GM12864 (cell line): ENCODE measurements at regions not wholly inside any gene's neighbourhood (a gene's known extent, or its start where the extent isn't known, plus 50 kb on each side); places are given as distances from the start of the nearest gene placed in this dataset.

ENCODE experiments used
- DNase-seq: peaks from one replicate; pipeline ENCODE4 v3.0.0-alpha.2; 2011; ENCODE audit warnings: low read depth
- H3K4me3 ChIP-seq: 2 replicates; pipeline ENCODE4 v1.5.1; 2011; ENCODE audit warnings: mild to moderate bottlenecking, low read depth, low read length, control low read depth
- CTCF ChIP-seq: IDR thresholded peaks from 2 replicates; pipeline ENCODE4 v1.5.1; 2011; ENCODE audit warnings: low read depth, mild to moderate bottlenecking, moderate library complexity, low read length, control low read depth, inconsistent platforms; ENCODE audit errors: missing control alignments

DNA sequence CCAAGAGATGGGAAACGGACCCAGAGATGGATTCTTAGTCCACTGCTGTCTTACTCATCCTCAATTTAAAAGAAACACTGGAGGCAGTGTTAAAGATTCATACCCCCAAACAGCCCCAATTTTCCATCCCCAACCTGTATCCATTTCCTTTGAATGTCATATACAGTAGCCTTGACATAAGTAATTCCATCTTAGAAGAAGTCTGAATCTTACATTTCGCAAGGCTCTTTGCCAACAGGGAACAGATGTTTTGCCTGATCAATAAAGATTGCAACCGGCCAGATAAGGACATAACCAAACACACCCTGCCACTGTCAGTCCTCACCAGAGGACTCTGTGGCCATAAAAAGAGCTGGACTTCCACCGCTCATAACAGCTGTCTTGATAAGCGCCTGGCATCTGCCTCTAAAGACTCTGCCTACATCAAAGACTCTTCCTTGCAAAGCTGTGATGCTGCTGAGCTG lies 59.0 kb upstream of the MED9 start:
- no peak overlapping the region for H3K4me3 ChIP-seq
- DNase-seq, result no peak
- no peak for TF ChIP-seq CTCF

DNA sequence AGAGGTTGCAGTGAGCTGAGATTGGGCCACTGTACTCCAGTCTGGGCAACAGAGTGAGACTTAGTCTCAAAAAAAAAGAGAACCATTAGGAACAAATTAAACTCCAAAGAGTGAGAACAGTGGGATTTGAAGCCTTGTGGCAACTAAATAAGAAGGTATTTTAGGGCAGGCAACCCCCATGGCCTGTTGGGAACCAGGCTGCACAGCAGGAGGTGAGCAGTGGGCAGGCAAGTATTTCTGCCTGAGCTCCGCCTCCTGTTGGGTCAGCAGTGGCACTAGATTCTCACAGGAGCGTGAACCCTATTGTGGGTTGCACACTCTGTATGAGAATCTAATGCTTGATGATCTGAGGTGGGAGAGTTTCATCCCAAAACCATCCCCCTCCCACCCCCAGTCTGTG lies 57.6 kb upstream of the MED9 start:
- H3K4me3 ChIP-seq, result no peak overlapping the region
- DNase-seq, result no peak
- TF ChIP-seq CTCF, result no peak

DNA sequence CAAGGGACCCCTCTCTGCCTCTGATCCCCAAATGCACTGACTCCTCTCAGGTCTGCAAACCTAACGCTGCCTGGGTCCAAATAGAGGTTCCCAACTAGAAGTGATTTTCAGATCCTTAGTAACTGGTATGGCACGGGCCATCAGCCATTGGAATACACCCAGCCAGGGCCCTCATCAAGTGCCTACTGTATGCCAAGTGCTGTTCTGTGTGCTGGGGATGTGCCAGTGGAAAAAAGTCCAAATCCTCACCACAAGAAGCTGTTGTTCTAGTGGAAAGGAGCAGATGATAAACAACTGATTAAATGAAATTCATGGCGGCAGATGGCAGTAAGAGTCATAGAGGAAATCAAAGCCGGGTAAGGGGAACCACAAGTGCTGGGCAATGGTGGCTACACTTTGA lies 57.2 kb upstream of the MED9 start:
- no peak for TF ChIP-seq CTCF
- no peak for DNase-seq
- H3K4me3 ChIP-seq, result no peak overlapping the region

DNA sequence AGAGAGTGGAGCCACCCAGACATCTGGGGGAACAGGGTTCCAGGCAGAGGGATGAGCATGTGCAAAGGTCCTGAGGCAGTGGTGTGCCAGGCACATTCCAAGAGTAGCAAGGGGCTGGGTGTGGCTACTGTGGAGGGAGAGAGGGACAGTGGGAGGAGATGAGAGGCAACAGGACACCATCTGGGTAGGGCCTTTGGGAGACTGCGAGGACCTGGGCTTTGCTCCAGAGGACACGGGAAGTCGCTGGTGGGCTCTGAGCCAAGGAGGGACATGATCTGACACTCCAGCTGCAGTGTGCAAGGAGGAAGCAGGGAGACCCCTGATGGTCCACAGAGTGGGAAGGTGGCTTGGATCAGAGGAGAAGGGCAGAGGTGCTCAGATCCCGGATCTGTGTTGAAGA lies 56.7 kb upstream of the MED9 start:
- no peak overlapping the region for H3K4me3 ChIP-seq
- no peak for TF ChIP-seq CTCF
- DNase-seq, result no peak

- no peak overlapping the region for H3K4me3 ChIP-seq
- TF ChIP-seq CTCF, result no peak
- DNase-seq, result no peak
These were observed 56.1 kb upstream of the MED9 start for GRCh38 chr17:17420561-17421269.

- DNase-seq, result no peak
- H3K4me3 ChIP-seq, result no peak overlapping the region
- no peak for TF ChIP-seq CTCF
These were observed 55.2 kb upstream of the MED9 start for GRCh38 chr17:17421346-17422216.

GRCh38 chr17:17422217-17422610 lies 54.6 kb upstream of the MED9 start:
- TF ChIP-seq CTCF, result no peak
- DNase-seq, result no peak
- H3K4me3 ChIP-seq, result no peak overlapping the region
